ENCODE measurements at regions not wholly inside any gene's neighbourhood (a gene's known extent, or its start where the extent isn't known, plus 50 kb on each side); places are given as distances from the start of the nearest gene placed in this dataset.

GRCh38 chr1:60753036-60753900 is 329.1 kb upstream of the NFIA start:
- no peak for DNase-seq (ENCODE audit: extremely low read depth, low read depth, low spot score)

GRCh38 chr1:60751306-60751705 is 331.1 kb upstream of the NFIA start:
- DNase-seq (ENCODE audit: extremely low read depth, low read depth, low spot score) = no peak

- no peak for DNase-seq (ENCODE audit: extremely low read depth, low read depth, low spot score)
Observed at GRCh38 chr1:60747353-60747752, 335.0 kb upstream of the NFIA start.

GRCh38 chr1:60746278-60746791 is 336.0 kb upstream of the NFIA start:
- no peak for DNase-seq (ENCODE audit: extremely low read depth, low read depth, low spot score)

GRCh38 chr1:60745484-60745883 is 336.9 kb upstream of the NFIA start:
- no peak for DNase-seq (ENCODE audit: extremely low read depth, low read depth, low spot score)

GRCh38 chr1:60742339-60742738 is 340.0 kb upstream of the NFIA start:
- DNase-seq (ENCODE audit: extremely low read depth, low read depth, low spot score) = no peak

- no peak for DNase-seq (ENCODE audit: extremely low read depth, low read depth, low spot score)
Observed at GRCh38 chr1:60740154-60740553, 342.2 kb upstream of the NFIA start.

- no peak for DNase-seq (ENCODE audit: extremely low read depth, low read depth, low spot score)
Observed at GRCh38 chr1:60739729-60740128, 342.6 kb upstream of the NFIA start.

- DNase-seq (ENCODE audit: extremely low read depth, low read depth, low spot score) = no peak
Observed at GRCh38 chr1:60732977-60733401, 349.4 kb upstream of the NFIA start.

- no peak for DNase-seq (ENCODE audit: extremely low read depth, low read depth, low spot score)
Observed at GRCh38 chr1:60731321-60731720, 351.0 kb upstream of the NFIA start.

GRCh38 chr1:60727552-60727951 is 354.8 kb upstream of the NFIA start:
- DNase-seq (ENCODE audit: extremely low read depth, low read depth, low spot score) = no peak

GRCh38 chr1:60716472-60716871 is 365.9 kb upstream of the NFIA start:
- DNase-seq (ENCODE audit: extremely low read depth, low read depth, low spot score) = no peak

- no peak for DNase-seq (ENCODE audit: extremely low read depth, low read depth, low spot score)
Observed at GRCh38 chr1:60715970-60716369, 366.4 kb upstream of the NFIA start.

GRCh38 chr1:60709426-60709825 is 372.9 kb upstream of the NFIA start:
- DNase-seq (ENCODE audit: extremely low read depth, low read depth, low spot score) = no peak

- DNase-seq (ENCODE audit: extremely low read depth, low read depth, low spot score) = no peak
Observed at GRCh38 chr1:60705026-60705425, 377.3 kb upstream of the NFIA start.

GRCh38 chr1:60703155-60703554 is 379.2 kb upstream of the NFIA start:
- DNase-seq (ENCODE audit: extremely low read depth, low read depth, low spot score) = no peak

- no peak for DNase-seq (ENCODE audit: extremely low read depth, low read depth, low spot score)
Observed at GRCh38 chr1:60699325-60699724, 383.0 kb upstream of the NFIA start.

- no peak for DNase-seq (ENCODE audit: extremely low read depth, low read depth, low spot score)
Observed at GRCh38 chr1:60697204-60697994, 385.0 kb upstream of the NFIA start.

GRCh38 chr1:60696512-60696911 is 385.8 kb upstream of the NFIA start:
- no peak for DNase-seq (ENCODE audit: extremely low read depth, low read depth, low spot score)

- no peak for DNase-seq (ENCODE audit: extremely low read depth, low read depth, low spot score)
Observed at GRCh38 chr1:60695716-60696171, 386.6 kb upstream of the NFIA start.

- no peak for DNase-seq (ENCODE audit: extremely low read depth, low read depth, low spot score)
Observed at GRCh38 chr1:60694980-60695379, 387.4 kb upstream of the NFIA start.

GRCh38 chr1:60692031-60692430 is 390.3 kb upstream of the NFIA start:
- no peak for DNase-seq (ENCODE audit: extremely low read depth, low read depth, low spot score)
